Mesothelial cell of epicardium (in vitro differentiated cells): ENCODE measurements at regions not wholly inside any gene's neighbourhood (a gene's known extent, or its start where the extent isn't known, plus 50 kb on each side); places are given as distances from the start of the nearest gene placed in this dataset.

ENCODE experiments used
- DNase-seq, 2 experiments: peaks; one replicate each; pipeline ENCODE4 v3.0.0; 2021; ENCODE audit warnings: low spot score in 2 of 2; ENCODE audit not compliant: unreplicated experiment in 2 of 2
- H3K27ac Mint-ChIP-seq: 2 replicates; pipeline ENCODE4 v1.8.0; 2021; ENCODE audit warnings: mixed read lengths
- H3K27me3 Mint-ChIP-seq: 2 replicates; pipeline ENCODE4 v1.8.0; 2021; ENCODE audit warnings: low read depth, mixed read lengths
- H3K36me3 Mint-ChIP-seq: 2 replicates; pipeline ENCODE4 v1.8.0; 2021; ENCODE audit warnings: mixed read lengths
- H3K4me1 Mint-ChIP-seq: 2 replicates; pipeline ENCODE4 v1.8.0; 2021; ENCODE audit warnings: mixed read lengths
- H3K4me3 Mint-ChIP-seq: 2 replicates; pipeline ENCODE4 v1.8.0; 2021; ENCODE audit warnings: mild to moderate bottlenecking, moderate library complexity, mixed read lengths
- H3K9me3 Mint-ChIP-seq: 2 replicates; pipeline ENCODE4 v1.8.0; 2021; ENCODE audit warnings: mixed read lengths
- TF ChIP-seq, protein P1 (sequence below): fragments of 200-600 bp; sonication (generic); IDR thresholded peaks from one replicate; pipeline ENCODE4 v1.5.0; 2021; ENCODE audit warnings: antibody characterized with exemption; ENCODE audit not compliant: unreplicated experiment

- Mint-ChIP-seq H3K9me3 (no peaks in the 10 kb centered on the region), H3K4me3 (no peak overlapping the region), H3K27ac (peak overlapping the region; percentile 86), H3K36me3 (no peaks in the 10 kb centered on the region), H3K27me3 (no peaks in the 10 kb centered on the region), H3K4me1 (peaks cover 51% of the 10 kb centered on the region)
- TF ChIP-seq, protein P1, sequence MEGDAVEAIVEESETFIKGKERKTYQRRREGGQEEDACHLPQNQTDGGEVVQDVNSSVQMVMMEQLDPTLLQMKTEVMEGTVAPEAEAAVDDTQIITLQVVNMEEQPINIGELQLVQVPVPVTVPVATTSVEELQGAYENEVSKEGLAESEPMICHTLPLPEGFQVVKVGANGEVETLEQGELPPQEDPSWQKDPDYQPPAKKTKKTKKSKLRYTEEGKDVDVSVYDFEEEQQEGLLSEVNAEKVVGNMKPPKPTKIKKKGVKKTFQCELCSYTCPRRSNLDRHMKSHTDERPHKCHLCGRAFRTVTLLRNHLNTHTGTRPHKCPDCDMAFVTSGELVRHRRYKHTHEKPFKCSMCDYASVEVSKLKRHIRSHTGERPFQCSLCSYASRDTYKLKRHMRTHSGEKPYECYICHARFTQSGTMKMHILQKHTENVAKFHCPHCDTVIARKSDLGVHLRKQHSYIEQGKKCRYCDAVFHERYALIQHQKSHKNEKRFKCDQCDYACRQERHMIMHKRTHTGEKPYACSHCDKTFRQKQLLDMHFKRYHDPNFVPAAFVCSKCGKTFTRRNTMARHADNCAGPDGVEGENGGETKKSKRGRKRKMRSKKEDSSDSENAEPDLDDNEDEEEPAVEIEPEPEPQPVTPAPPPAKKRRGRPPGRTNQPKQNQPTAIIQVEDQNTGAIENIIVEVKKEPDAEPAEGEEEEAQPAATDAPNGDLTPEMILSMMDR, result no peak
- DNase-seq, result no peak
These were observed 74.2 kb upstream of the STK17B start for GRCh38 chr2:196245378-196246140.

- TF ChIP-seq, protein P1, result no peak
- Mint-ChIP-seq H3K27me3 (no peaks in the 10 kb centered on the region), H3K4me1 (peaks cover 50% of the 10 kb centered on the region), H3K4me3 (no peak overlapping the region), H3K27ac (peak overlapping the region; percentile 64), H3K9me3 (no peaks in the 10 kb centered on the region), H3K36me3 (peaks cover 2% of the 10 kb centered on the region)
- no peak for DNase-seq
These were observed 76.0 kb upstream of the STK17B start for GRCh38 chr2:196247114-196247975.

GRCh38 chr2:196247976-196248280 lies 76.5 kb upstream of the STK17B start:
- Mint-ChIP-seq H3K27ac (peak overlapping the region; percentile 64), H3K4me1 (peaks cover 50% of the 10 kb centered on the region), H3K36me3 (peaks cover 5% of the 10 kb centered on the region), H3K9me3 (no peaks in the 10 kb centered on the region), H3K27me3 (no peaks in the 10 kb centered on the region), H3K4me3 (no peak overlapping the region)
- no peak for DNase-seq
- TF ChIP-seq, protein P1, result no peak

DNA sequence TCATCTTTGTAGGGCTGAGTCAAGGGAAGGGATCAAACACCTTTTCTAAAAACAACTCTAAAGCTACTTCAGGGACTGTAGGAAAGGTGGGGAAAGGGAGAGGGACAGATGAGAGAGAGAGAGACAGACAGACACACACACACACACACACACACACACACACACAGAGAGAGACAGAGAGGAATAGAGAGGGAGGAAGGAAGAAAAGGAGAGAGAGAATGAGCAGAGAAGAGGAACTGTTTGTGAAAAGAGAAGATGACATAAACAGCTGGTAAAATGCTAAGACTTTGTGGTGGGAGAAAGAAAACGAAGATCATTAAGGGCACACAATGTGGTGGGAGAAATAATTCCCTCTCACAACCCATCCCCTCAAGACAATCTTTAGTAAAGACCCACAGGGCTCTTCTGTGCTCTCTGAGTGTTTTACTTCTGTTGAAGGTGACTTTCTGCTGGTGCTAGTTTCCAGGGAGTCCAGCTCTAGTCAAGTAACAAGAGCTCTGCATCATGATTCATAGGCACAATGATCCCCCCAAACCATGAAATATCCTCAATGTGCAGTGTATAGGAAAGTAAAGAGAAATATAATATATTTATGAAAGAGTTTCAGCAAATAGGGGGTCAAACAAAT lies 77.2 kb upstream of the STK17B start:
- DNase-seq, result no peak
- Mint-ChIP-seq H3K27me3 (no peaks in the 10 kb centered on the region), H3K9me3 (no peaks in the 10 kb centered on the region), H3K4me1 (peaks cover 50% of the 10 kb centered on the region), H3K36me3 (peaks cover 11% of the 10 kb centered on the region), H3K4me3 (no peak overlapping the region), H3K27ac (peak overlapping the region; percentile 38)
- TF ChIP-seq, protein P1, result no peak

DNA sequence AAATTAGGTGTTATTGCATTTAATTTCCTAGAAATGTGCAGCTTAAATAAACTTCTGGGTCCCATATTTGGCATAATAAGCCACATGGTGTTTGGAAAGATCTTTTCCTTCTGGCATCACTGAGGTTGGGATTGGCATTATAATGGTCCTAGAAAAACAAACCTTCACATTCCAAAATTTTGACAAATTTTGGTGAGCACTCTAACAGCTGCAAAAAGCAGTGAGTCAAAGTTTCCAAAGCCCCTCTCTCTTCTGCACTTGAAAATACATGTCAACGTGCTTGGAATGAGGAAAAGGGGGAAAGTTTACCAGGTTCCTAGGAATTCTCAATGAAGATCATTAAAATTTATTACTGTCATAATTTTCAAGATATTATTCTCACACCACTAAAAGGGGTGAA lies 77.8 kb upstream of the STK17B start:
- peaks cover 50% of the 10 kb centered on the region for H3K4me1 Mint-ChIP-seq
- H3K36me3 Mint-ChIP-seq, result peaks cover 15% of the 10 kb centered on the region
- DNase-seq, result no peak
- H3K4me3 Mint-ChIP-seq, result no peak overlapping the region
- H3K27ac Mint-ChIP-seq, result peak overlapping the region; percentile 53
- no peaks in the 10 kb centered on the region for H3K27me3 Mint-ChIP-seq
- TF ChIP-seq, protein P1, result no peak
- no peaks in the 10 kb centered on the region for H3K9me3 Mint-ChIP-seq
